HUES48 (cell line): ENCODE measurements at regions not wholly inside any gene's neighbourhood (a gene's known extent, or its start where the extent isn't known, plus 50 kb on each side); places are given as distances from the start of the nearest gene placed in this dataset.
"Not testable (repeated sequence)": the region's sequence is repeated elsewhere in the genome, so short reads cannot be mapped to it uniquely, and the experiment has no call there.

Experiments used
- H3K27ac ChIP-seq: one replicate; pipeline ENCODE4 v1.7.0; 2013; ENCODE audit warnings: low read depth, low read length, inconsistent platforms
- H3K27me3 ChIP-seq: 2 replicates; pipeline ENCODE4 v1.6.1; 2013; ENCODE audit warnings: mild to moderate bottlenecking, low read length; ENCODE audit not compliant: control insufficient read depth, insufficient read depth
- H3K36me3 ChIP-seq: 2 replicates; pipeline ENCODE4 v1.6.1; 2013; ENCODE audit warnings: low read length; ENCODE audit not compliant: control insufficient read depth, insufficient read depth
- H3K4me1 ChIP-seq: 2 replicates; pipeline ENCODE4 v1.6.1; 2013; ENCODE audit warnings: mild to moderate bottlenecking, low read length; ENCODE audit not compliant: control insufficient read depth, insufficient read depth
- H3K4me3 ChIP-seq: 2 replicates; pipeline ENCODE4 v1.5.1; 2013; ENCODE audit warnings: mild to moderate bottlenecking, low read depth, low read length
- H3K9ac ChIP-seq: 2 replicates; pipeline ENCODE4 v1.6.1; 2013; ENCODE audit warnings: mild to moderate bottlenecking, low read depth, low read length, moderate library complexity
- H3K9me3 ChIP-seq: 2 replicates; pipeline ENCODE4 v1.6.1; 2013; ENCODE audit warnings: low read length; ENCODE audit not compliant: control insufficient read depth, insufficient read depth

DNA sequence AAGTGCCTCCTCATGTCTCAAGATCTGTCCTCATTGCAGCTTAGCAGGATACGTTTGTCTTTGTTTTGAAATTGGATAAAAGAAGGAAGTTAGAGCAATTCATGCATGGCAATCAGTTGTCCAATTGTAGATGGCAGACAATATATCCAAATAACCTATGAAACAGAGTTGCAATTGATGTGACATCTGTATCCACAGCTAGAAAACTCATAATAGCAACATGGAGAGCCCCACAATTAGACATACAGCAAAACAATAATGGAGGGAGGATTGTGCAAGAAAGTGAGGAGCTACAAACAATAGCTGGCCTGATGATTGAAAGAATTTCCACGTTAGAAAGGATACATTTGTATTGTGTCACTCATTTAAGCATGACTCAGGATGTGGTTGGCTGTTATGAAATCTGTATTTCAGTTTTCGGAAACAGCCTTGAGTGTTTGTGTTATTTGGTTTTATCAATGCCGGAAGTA is 132.0 kb downstream of the FAM174A start:
- H3K4me3 ChIP-seq: no peak overlapping the region
- H3K27me3 ChIP-seq: no peaks in the 10 kb centered on the region
- no peak overlapping the region for H3K27ac ChIP-seq
- no peaks in the 10 kb centered on the region for H3K4me1 ChIP-seq
- H3K9me3 ChIP-seq: no peaks in the 10 kb centered on the region
- H3K36me3 ChIP-seq: no peaks in the 10 kb centered on the region
- no peak overlapping the region for H3K9ac ChIP-seq

DNA sequence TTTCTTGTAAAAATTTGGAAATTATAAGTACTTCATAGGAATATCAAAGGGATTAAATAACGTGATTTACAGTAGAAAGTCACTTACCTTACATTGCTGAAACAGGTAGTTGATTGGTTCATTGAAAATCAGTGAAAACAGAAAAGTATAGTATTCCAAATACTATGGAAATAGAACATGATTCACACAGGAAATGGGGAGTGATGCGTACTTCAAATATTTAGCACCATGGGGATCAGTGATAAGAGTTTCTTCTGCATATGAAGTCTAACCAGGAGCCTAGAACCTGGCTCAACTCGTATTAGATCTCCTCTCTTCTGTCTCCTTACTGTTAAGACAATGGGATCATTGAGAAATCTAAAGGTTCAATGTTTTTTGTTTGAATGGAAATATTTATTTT is 133.3 kb downstream of the FAM174A start:
- Histone ChIP-seq H3K27me3 (no peaks in the 10 kb centered on the region), H3K27ac (no peak overlapping the region), H3K9ac (no peak overlapping the region), H3K9me3 (no peaks in the 10 kb centered on the region), H3K36me3 (no peaks in the 10 kb centered on the region), H3K4me3 (no peak overlapping the region), H3K4me1 (no peaks in the 10 kb centered on the region)

DNA sequence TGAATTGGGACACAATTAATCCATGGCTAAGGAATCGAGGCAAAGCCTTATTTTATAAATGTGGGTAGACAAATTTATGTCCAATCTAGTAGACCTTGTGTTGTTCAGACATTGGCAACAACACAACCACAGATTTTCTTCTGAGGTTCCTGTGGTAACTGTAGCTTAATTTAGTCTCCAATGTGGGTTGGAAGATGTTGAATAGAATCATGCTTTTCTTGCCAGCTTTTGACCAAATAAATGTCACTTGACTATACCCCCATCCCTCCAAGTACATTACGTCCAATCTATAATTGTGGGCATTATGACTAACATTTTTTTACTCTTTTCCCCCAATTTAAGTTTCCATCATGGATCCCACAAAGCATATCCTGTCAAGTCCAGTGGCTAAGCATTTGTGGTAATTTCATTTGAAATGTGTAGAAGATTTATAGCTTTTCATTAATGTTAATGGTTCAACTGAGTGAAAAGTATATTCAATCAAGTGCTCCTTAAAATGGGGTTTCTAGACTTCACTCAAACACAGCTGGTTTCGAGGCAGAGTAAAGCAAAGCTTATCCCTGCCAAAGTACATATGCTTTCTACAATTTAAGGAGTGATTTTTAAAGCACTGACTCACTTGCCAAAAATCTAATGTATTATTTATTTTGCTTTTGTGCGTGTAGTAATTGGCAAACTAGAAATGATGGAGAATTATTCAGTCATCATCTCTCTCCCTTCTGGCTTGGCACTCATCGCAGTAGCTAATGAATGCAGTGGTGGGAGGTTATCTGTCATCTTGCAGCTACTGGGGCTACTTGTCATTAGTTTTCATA is 141.8 kb downstream of the FAM174A start:
- Histone ChIP-seq H3K27me3 (no peaks in the 10 kb centered on the region), H3K27ac (no peak overlapping the region), H3K9ac (no peak overlapping the region), H3K4me3 (no peak overlapping the region), H3K9me3 (no peaks in the 10 kb centered on the region), H3K4me1 (no peaks in the 10 kb centered on the region), H3K36me3 (no peaks in the 10 kb centered on the region)

DNA sequence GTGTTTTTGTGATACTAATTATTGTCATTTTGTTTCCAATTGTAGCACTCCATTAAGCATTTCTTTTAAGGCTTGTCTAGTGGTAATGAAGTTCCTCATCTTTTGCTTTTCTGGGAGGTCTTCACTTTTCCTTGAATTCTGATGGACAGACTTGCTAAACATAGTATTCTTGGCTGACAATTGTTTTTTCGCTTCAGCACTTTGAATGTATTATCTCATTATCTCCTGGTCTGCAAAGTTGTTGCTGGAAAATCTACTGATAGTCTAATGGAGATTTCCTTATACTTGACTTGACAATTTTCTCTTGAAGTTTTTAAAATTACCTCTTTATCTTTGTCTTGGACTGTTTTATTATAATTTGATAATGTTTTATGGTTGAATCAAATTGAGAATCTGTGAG is 147.5 kb downstream of the FAM174A start:
- Histone ChIP-seq H3K27ac (no peak overlapping the region), H3K9ac (no peak overlapping the region), H3K27me3 (no peaks in the 10 kb centered on the region), H3K4me3 (no peak overlapping the region), H3K4me1 (no peaks in the 10 kb centered on the region), H3K36me3 (no peaks in the 10 kb centered on the region), H3K9me3 (peaks cover 4% of the 10 kb centered on the region; the same call in 1 of the 2 replicates)

DNA sequence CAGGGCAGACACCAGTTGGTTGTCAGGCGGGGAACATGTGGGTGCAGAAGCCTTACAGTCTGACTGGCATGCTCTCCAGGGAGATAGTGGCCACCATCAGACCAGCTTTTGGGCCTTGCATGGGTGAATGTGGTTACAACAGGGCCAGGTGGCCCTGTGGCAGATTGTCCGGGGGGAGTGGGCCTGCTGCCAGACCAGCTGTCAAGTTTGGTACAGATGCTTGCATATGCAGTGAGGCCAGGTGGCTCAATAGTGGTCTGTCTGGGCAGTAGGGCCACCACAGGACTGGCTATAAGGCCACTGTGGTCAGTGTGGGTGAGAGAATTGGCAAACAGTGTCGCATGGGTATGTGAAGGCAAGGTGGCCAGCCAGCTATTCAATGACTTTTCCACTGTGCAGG is 148.7 kb downstream of the FAM174A start:
- Histone ChIP-seq H3K4me1 (no peaks in the 10 kb centered on the region), H3K36me3 (no peaks in the 10 kb centered on the region), H3K27me3 (no peaks in the 10 kb centered on the region), H3K9me3 (peaks cover 4% of the 10 kb centered on the region; the same call in 1 of the 2 replicates), H3K4me3 (no peak overlapping the region), H3K27ac (no peak overlapping the region), H3K9ac (no peak overlapping the region)

DNA sequence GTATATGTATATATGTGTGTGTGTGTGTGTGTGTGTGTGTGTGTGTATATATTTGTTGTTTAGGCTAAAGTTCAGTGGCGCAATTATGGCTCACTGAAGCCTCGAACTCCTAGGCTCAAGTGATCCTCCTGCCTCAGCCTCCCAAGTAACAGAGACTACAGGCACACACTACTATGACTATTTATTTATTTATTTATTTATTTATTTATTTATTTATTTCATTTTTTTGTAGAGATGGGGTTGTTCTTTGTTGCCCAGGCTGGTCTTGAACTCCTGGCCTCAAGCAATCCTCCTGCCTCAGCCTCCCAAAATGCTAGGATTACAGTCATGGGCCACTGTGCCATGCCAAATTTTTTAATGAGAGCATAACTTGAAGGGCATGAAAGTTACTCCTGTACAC is 149.9 kb downstream of the FAM174A start:
- H3K9me3 ChIP-seq, H3K27me3 ChIP-seq, H3K9ac ChIP-seq, H3K4me3 ChIP-seq, H3K36me3 ChIP-seq, H3K4me1 ChIP-seq, H3K27ac ChIP-seq: not testable (repeated sequence)

DNA sequence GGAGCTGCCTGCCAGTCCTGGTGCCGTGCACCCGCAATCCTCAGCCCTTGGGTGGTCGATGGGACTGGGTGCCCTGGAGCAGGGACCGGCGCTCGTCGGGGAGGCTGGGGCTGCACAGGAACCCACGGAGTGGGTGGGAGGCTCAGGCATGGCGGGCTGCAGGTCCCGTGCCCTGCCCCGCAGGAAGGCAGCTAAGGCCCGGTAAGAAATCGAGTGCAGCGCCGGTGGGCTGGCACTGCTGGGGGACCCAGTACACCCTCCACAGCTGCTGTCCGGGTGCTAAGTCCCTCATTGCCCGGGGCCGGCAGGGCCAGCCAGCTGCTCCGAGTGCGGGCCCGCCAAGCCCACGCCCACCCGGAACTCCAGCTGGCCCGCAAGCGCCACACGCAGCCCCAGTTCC is 153.7 kb downstream of the FAM174A start:
- not testable (repeated sequence) for H3K4me1 ChIP-seq, H3K36me3 ChIP-seq, H3K9ac ChIP-seq, H3K27ac ChIP-seq, H3K27me3 ChIP-seq, H3K9me3 ChIP-seq, H3K4me3 ChIP-seq

DNA sequence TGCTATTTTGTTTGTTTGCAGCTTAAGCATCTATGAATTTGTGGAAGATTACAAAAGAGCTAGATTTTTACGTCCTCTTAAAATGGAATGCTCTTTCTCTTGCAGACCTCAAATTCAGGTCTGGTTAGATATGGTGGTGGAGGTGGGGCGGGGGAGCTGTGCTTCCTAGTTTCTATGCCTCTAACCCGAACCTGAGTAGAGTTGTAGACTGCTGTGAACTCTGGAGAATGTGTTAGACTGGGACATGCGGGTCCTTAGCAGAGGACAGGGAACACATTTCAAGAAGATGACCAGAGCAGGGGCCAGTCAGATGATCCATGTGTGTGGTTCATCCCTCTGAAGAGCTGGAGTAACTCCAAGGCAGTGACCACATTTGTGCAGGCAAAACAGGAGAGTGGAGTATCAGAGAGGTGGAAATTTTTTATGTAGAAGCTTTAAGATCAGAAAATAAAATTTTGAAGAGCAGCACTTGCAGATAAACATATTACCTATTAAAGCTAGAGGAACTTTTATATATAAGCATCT is 154.9 kb downstream of the FAM174A start:
- H3K27ac ChIP-seq: no peak overlapping the region

DNA sequence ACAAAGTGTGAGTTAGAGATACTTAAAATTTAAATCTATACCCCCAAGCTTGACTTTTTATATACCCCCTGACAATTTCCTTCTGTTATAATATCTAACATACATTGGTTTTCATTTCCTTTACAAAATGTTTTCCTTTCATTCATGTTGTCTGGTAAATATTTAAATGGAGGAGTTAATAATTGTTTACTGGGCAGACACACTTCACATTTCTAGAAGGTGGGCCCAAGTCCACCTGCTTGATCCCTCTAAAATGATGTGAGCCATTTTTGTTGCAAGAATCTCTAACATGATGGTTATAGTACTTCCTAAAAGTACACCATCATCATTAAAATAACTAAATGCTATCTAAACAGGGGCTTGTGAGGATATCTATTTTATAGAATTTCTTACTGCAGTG is 155.9 kb downstream of the FAM174A start:
- Histone ChIP-seq H3K27me3 (no peaks in the 10 kb centered on the region), H3K4me1 (no peaks in the 10 kb centered on the region), H3K9me3 (no peaks in the 10 kb centered on the region), H3K4me3 (no peak overlapping the region), H3K27ac (no peak overlapping the region), H3K9ac (no peak overlapping the region), H3K36me3 (no peaks in the 10 kb centered on the region)

More for the DNA sequence above, 154.9 kb downstream of the FAM174A start:
- no peaks in the 10 kb centered on the region for H3K9me3 ChIP-seq
- H3K4me1 ChIP-seq: no peaks in the 10 kb centered on the region
- H3K36me3 ChIP-seq: no peaks in the 10 kb centered on the region
- no peaks in the 10 kb centered on the region for H3K27me3 ChIP-seq
- no peak overlapping the region for H3K9ac ChIP-seq
- no peak overlapping the region for H3K4me3 ChIP-seq

DNA sequence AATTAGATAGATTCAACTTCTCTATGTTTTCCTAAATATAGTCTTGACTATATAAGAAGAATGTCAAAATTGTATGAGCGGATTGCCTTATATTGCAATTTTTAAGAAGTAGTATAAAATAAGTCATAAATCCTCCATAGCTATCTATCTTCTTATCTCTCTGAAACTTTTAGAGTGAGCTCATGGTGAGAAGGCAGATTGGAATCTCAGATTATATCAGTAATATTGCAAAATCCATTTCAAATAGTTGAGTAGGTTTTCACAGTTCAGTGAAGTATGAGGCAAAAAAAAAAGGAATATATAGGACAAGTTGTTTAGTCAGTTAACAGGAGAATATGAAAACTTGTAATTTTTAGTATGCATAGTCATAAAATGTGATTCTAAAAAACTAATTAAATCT is 156.4 kb downstream of the FAM174A start:
- no peaks in the 10 kb centered on the region for H3K4me1 ChIP-seq
- H3K9me3 ChIP-seq: no peaks in the 10 kb centered on the region
- H3K27me3 ChIP-seq: no peaks in the 10 kb centered on the region
- H3K36me3 ChIP-seq: no peaks in the 10 kb centered on the region
- no peak overlapping the region for H3K27ac ChIP-seq
- H3K4me3 ChIP-seq: no peak overlapping the region
- H3K9ac ChIP-seq: no peak overlapping the region

DNA sequence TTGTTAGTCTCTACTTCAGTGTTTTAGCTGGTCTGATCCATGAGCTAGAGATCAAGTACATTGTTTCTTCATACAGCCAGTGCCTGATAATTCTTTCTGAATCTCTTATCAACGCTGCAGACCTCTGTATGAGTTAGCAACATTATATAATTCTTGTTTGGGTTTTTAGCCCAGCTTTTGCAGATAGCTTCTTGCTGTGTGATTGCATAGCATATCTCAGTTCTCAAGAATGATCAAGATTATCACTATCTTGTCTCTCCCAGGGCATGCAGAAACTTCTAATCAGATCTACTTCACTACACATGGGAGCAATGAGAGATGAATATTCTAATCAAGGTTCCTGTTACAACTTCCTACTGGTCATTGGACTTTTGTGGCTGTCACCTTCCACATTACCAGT is 158.3 kb downstream of the FAM174A start:
- no peaks in the 10 kb centered on the region for H3K27me3 ChIP-seq
- no peaks in the 10 kb centered on the region; the same call in none of the 2 replicates for H3K4me1 ChIP-seq
- no peak overlapping the region for H3K27ac ChIP-seq
- no peaks in the 10 kb centered on the region for H3K36me3 ChIP-seq
- H3K9ac ChIP-seq: no peak overlapping the region
- H3K9me3 ChIP-seq: no peaks in the 10 kb centered on the region
- no peak overlapping the region for H3K4me3 ChIP-seq
